ENCODE measurements at regions not wholly inside any gene's neighbourhood (a gene's known extent, or its start where the extent isn't known, plus 50 kb on each side); places are given as distances from the start of the nearest gene placed in this dataset.

DNA sequence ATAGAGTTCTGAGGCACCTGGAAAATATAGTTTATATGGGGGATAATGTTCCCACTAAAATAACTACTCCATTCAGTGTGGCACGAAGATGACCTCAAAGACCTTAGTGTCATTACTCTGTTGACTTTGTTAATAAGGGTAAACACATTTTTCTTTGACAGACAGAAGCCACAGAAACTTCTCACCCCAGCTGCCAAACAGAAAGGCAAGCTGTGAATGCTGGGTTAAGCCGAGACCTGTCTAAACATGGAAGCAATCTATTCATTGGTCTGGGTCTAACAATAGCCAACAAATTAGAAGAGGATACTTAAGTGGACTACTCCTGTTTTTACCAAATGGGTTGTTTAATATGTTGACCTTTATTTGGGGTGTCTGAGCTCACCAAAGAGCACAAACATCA is 171.4 kb downstream of the TLE1 start:
- no peak for TF ChIP-seq MAFK (IDR thresholded peaks at IDR 0.05; ENCODE audit: low read depth, low read length)
- TF ChIP-seq, protein P1, sequence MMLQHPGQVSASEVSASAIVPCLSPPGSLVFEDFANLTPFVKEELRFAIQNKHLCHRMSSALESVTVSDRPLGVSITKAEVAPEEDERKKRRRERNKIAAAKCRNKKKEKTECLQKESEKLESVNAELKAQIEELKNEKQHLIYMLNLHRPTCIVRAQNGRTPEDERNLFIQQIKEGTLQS (IDR thresholded peaks at IDR 0.05; ENCODE audit: insufficient read depth, low read depth, low read length) = no peak
- TF ChIP-seq, protein P2, sequence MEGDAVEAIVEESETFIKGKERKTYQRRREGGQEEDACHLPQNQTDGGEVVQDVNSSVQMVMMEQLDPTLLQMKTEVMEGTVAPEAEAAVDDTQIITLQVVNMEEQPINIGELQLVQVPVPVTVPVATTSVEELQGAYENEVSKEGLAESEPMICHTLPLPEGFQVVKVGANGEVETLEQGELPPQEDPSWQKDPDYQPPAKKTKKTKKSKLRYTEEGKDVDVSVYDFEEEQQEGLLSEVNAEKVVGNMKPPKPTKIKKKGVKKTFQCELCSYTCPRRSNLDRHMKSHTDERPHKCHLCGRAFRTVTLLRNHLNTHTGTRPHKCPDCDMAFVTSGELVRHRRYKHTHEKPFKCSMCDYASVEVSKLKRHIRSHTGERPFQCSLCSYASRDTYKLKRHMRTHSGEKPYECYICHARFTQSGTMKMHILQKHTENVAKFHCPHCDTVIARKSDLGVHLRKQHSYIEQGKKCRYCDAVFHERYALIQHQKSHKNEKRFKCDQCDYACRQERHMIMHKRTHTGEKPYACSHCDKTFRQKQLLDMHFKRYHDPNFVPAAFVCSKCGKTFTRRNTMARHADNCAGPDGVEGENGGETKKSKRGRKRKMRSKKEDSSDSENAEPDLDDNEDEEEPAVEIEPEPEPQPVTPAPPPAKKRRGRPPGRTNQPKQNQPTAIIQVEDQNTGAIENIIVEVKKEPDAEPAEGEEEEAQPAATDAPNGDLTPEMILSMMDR (IDR thresholded peaks at IDR 0.05; ENCODE audit: control extremely low read depth in 1 of 3, insufficient read depth in 1 of 3, low read depth in 1 of 3, low read length in 3 of 3) = no peak
